T-helper 9 cell (primary cell): ENCODE measurements at regions not wholly inside any gene's neighbourhood (a gene's known extent, or its start where the extent isn't known, plus 50 kb on each side); places are given as distances from the start of the nearest gene placed in this dataset.

Source experiments
- DNase-seq: peaks from one replicate; pipeline ENCODE4 v3.0.0-alpha.2; 2020

DNA sequence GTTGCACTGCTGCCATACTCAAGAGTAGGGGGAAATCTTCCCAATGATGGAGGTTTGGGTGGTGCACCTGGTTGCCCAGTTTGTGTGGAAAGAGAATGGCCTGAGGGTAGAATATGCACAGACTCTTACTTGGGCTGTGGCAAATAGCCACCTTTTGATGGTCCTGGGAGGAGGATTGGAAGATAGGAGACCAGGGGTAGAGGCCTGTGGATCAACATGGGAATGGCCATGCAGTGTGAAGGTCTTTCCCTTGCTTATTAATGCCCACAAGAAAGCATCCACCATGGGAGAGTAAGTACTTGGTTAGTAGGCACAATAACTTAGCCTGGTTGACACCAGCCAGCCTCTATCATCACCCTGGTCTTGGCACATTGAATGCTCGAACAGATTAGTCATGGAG is 156.8 kb upstream of the LEF1 start:
- DNase-seq, result no peak

DNA sequence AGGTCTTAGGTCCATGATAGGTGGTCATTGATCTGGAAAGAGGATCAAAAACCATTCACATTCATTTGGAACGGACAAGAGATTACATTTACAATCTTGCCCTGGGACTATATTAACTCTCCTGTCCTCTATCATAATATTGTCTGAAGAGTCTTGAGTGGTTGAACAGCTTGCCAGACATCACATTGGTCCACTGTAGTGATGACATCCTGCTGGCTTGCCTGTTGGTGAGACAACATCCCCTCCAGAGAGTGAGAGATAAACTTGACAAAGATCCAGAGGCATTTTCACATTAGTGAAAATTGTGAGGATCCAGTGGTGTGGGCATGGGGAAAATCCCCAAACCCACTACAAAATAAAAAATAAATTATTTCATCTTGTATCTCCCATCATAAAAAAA is 155.7 kb upstream of the LEF1 start:
- DNase-seq, result no peak

DNA sequence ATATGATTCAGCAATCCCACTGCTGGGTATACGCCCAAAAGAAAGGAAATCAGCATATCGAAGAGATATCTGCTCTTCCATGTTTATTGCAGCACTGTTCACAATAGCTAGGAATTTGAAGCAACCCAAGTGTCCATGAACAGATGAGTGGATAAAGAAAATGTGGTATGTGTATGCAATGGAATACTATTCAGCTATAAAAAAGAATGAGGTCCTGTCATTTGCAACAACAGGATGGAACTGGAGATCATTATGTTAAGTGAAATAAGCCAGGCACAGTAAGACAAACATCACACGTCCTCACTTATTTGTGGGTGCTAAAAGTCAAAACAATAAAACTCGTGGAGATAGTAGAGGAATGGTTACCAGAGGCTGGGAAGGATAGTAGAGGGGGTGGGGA is 153.8 kb upstream of the LEF1 start:
- no peak for DNase-seq

DNA sequence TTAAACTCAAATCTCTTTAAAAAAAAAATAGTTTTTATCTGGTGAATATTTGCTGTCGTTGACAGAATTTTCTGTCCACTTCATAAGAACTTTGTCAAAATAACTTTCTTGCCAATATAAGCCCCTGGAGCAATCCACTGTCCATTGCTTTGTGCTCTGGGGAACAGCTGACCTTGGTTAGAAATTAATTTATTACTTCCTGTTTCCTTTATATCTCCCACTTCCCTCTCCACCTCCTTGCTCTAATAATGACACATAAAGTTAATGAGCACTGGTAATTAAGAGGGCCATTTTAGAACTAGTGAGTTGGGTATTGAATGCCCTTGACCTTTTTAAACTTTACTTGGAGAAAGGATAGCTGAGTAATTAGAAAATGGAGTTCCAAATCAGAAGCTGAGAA is 151.3 kb upstream of the LEF1 start:
- no peak for DNase-seq

DNA sequence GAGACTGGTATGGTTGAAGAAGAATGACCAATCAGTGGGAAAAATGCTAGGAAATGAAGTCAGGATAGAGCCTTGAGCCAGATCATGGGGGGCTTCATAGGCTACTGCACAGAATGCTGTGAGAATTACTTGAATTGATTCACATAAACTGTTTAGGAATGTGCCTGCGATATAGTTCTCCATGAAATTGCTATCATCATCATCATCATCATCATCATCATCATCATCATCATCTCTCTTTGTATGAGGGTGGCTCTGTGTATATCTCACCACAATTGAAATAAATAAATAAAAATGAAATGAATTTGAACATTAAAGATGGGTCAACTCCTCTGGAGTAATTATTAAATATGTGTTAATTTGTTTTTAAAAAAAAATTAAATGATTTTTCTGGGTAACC is 148.6 kb upstream of the LEF1 start:
- no peak for DNase-seq

DNA sequence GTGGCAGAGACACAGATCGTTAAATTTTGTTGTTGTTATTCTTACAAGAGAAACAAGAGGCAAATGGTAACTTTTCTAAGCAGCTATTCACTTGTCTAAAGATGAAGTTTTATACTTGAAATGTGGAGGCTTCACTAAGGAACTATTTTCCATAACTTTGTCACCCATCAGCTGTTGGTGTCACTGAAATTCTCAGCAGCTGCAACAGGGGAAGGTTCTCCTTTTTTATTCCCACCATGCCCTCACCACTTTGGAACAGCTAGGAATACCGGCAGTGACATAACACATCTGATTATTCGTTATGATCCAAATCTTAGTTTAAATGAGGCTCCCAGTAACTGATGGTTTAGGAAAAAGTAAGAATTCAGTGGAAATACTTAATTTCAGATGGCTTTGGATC is 147.0 kb upstream of the LEF1 start:
- no peak for DNase-seq

DNA sequence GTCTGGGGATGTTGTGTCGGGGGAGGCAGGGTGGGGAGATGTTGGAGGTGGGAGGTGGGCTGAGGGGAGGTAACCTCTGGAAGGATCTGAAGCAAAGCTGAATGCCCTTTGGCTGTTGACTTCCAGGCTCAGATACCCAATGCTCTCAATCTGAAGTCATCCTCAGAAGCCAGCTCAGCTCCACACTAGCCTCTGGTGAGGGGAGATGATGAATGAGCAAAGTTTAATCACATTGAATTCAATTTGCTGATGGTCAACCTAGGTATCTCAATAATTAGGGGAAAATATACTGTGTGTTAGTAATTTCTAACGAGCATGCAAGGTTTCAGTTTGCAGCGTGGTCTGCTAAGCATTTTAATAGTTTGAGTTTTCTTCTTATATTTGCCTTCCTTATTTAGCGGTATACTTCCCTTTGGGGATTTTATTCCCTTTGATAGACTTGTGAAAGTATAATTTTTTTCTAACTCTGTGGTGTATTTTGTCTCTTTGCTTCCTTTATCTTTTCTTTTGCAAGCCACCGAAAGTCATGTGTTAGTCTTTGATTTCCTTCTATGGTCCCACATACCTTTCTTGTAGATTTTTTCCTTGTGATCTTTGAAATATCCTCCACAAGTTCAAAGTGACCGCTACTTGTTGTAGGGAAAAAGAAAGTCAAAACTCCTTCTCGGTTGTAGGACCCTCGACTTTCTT is 146.3 kb upstream of the LEF1 start:
- DNase-seq, result no peak

DNA sequence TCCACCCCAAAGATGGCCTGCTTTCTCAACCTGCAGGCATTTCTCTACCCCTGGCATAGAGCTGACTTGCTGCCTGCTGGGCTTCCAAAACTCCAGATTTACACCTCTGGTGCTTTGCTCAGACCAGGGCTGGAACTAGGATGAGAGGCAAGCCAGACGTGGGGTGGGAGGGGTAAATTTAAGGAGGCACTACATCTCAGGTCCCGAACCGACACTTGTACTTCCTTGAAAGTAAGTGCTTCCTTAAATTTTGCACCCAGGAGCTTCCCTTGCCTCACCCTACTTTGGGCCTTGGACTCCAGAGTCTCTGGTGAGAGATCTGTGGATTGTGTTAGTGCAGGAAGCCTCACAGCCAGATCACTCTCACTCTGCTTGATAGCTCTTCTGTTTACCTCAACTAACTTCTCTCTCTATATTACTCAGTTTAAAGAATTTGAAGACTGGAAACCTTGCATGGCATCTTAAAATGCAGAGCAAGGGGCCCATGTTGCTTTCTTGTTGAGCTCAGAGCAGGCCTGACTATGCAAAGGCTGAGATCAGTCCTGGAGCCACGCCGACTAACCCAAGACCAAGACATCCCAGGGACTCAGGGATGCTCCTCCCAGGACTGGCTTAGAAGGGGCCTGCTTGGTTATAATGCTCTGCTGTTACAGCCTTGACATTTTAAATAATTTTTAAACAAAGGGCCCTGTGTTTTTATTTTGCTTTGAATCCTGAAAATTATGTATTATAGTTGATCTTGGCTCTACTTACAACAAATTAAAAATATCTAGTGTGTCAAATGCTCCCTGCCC is 145.0 kb upstream of the LEF1 start:
- no peak for DNase-seq

DNA sequence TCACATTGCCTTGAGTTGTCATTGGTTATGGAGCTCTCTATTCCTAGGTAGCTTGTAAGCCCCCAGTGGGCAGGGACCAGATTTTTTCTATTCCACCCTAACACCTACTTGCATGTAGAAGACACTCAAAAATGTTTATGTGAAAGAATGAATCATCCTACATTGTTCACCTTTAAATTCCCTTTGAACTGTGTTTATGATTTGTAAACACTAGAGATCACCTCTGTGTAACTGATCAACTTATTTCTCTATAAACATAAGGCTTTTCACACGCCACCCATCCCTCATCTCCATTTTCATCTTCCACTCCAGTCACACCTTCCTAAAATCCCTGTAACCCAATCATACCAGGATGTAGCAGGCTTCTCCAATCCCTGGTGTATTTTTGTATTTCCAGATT is 142.6 kb upstream of the LEF1 start:
- DNase-seq, result no peak

DNA sequence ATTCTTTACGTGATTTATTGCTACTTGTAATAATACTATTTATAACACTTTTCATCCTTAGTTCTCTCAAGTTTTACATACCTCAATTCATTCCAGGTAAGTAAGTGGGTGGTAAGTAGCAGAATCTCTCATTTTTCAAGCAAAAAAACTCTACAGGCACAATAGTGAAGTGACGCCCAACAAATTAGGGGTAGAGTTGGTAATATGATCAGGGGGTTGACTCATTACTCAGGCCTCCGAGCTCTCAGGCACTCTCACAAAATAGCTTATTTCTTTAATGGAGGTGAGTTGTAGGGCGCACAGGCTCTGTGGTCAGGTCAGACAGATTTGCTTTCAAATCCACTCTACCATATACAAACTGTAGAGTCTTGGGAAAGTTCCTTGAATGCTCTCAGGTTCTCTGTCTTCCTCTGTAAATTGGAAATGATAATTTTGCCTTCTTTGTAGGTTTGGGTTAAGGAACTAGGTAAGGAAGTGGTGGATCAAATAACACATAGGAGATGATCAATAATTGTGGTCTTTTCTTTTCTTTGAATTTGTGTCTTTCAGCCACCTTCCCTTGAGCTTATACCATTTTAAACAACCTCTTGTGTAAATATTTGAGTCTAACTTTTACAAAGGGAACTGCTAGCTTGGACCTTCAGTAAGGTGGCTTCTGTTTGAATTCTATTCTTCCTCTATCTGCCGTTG is 134.9 kb upstream of the LEF1 start:
- no peak for DNase-seq

DNA sequence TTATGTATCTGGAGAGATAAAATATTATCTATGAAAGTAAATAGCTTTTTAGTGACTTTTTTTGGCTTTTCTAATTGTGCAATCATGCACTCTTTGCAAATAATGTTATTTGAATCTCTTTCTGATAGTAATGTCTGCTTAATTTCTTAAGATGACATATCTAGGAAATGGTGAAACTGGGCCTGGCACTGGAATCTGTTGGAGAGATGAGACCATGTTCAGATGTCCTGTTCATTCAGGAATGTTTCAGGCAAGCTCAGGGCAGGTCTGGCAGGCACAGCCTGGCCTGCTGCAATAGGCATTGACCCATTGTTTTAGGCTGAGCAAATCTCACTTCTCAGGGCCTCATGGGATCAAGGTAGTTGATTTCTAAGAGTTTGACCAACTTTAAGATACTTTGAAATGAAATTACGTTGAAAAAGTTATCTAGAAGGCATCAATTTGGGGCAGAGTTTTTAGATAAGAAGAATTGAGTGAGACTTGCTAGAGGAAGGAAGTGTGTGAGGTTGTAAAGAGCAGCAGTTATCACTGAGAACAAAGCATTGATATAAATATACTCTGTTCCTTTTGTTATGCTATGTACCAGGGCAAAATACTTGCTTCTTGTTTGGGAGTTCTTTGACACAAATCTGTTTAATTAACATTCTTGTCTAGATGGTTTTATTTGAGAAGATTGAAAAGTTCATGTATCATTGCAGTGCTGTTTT is 133.0 kb upstream of the LEF1 start:
- no peak for DNase-seq

DNA sequence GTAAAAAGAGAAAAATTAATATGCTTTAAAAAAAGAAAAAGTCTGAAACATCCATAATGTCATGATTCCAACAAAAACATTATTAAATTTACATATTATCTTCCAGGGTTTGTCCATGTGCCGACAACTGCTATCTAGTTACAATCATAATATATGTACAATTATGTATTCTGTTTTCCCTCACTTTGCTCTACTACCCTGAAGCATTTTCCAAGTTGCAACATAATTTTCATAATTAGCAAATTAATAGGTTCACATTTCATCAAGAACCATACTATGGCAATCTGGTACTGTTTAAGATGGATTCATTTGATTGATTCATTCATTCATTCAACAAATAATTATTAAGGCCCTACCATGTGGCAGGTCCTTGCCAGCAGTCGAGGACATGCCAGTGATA is 128.9 kb upstream of the LEF1 start:
- no peak for DNase-seq

DNA sequence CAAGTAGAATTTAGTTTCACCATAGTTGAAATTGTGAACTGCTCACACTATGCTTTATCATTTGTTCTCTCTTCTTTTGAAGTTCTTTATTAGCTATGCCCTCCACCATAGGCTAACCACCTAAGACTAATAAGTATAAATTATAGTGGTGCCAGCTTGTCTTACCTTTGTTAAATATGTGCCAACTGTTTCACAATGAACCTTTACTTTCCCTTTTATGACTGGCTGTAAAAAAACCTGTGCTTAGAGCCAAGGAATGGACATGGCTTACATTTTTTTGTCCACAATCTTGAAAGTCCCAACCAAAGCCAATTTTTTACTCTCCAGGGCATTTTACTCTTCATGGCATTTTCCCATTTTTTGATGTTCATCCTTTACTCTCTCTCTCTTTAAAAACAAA is 123.5 kb upstream of the LEF1 start:
- DNase-seq, result no peak

DNA sequence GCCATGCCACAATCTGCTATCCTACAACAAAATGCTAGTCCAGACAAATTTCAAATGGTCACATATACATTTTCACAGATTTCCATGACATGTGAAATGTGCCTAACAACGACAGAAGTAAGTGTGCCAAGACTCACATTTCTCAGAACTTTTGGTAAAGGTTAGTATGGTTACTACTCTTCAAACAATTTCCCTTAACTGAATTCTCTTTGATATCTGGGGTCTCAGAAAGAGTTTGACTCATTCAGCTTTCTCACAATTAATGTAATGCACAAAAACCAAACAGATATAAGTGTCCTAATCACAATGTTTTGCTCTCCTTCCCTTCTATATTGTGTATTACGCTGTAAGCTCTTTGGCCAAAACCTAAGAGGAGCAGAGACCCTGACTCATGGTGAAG is 122.4 kb upstream of the LEF1 start:
- no peak for DNase-seq

DNA sequence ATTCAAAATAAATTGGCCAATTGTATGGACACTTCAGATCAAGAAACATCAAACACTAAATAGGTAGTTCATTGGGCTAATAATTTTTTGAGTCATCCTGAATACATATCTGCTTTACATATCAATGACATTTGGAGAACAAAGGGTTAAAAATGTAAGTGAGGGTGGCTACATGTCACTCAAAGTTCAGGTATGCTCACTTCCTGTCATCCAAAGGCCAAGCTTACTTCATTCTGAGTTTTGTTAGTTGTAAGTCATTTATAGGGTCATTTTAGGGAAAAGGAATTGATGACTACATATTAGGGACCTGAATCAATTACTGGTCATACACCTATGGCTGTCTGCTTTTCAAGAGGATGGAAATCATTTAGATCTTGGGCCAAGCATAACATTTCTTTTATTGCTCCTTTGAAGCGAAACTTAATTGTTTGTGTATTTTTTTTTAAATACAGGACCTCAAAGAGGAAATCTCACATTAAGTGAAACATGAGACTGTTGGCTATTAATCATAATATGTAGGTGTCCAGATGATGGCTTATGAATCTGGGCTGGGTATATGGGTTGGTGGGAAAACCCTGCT is 119.2 kb upstream of the LEF1 start:
- DNase-seq, result no peak

DNA sequence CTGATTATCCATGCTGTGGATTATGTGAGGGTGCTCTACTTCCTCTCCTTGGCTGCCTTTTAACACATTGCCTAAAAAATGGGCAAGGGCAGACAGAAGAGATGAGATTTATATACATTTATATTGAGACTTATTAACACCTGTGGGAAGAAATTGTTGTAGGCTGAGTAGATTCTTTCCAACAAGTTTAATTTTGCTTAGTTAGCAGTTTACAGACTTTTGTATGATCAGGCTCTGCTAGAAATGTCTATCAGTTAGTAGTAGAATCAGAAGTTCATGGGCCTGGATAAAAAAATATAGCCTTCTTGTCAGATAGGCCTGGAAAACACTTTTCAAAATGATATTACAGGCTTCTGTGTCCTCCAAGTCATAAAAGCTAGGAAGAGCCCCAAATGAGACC is 111.3 kb upstream of the LEF1 start:
- DNase-seq, result no peak

DNA sequence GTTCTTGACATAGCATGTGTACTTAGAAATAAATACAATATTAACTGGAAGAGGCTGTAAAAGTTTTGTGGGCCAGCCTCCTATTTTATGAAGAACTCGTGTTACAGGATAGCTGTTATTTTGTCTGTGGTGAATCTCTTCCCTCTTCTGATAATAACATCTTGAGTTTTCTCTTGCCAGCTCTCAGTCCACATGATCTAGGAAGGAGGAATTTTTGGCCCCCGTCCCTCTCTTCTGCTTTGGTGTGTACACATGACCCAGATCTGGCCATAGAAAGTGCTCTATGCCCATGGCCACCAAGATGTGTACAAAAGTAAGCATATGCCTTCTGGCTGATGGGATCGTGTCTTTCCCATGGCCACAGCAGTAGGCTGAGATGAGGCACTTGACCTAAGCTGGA is 108.0 kb upstream of the LEF1 start:
- no peak for DNase-seq

DNA sequence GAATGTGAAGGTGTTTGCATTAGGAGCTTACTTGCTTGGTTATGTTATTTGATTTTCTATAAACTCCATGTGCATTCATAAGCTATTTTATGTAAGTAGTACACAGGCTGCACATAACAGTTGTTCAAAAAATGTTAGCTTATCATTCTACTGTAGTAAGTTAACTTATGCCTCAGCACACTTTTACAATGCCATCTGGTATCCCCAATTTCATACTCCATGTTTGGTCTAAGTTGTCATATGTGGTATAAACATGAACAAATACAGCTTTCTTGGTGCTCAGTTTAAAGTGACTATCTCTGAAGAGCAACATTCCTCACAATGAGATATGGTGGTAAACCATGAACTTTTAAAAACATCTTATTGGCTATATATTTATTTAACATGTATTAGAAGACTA is 104.3 kb upstream of the LEF1 start:
- DNase-seq, result no peak

DNA sequence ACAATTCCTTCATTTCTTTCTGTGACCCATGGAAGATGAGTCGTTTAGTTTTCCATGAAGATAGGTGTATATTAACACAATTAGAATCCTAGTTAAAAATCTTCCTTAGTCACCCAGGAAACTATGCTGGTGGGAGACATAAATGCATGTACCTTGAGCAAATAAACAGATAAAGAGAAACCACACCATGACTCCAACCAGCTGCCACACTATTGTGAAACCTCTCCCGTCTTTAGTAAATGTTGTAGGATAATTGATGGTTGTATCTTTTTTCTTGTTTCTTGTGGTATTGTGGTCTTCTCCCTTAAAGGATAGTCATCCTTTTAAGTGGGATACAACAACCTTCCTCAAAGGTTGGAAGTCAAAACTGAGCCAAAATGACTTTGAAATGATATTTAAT is 103.8 kb upstream of the LEF1 start:
- DNase-seq, result no peak

DNA sequence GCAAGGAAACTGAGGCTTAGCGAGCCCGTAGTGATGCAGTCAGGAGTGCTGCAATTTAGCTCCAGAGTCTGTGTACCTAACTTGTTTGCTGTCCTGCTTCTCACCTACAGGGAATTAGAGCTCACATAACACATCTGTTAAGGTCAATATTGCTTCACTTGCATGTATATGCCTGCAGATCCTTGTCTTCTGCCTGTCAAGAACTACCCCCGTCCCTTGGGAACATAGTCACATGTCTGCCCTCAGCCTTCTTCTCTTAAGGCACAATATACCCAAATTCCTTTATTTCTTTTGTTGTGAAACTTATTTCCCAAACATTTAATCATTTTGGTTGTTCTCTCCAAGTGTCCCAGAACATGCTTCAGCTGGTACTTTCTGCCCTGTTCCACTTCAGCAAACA is 103.3 kb upstream of the LEF1 start:
- no peak for DNase-seq

DNA sequence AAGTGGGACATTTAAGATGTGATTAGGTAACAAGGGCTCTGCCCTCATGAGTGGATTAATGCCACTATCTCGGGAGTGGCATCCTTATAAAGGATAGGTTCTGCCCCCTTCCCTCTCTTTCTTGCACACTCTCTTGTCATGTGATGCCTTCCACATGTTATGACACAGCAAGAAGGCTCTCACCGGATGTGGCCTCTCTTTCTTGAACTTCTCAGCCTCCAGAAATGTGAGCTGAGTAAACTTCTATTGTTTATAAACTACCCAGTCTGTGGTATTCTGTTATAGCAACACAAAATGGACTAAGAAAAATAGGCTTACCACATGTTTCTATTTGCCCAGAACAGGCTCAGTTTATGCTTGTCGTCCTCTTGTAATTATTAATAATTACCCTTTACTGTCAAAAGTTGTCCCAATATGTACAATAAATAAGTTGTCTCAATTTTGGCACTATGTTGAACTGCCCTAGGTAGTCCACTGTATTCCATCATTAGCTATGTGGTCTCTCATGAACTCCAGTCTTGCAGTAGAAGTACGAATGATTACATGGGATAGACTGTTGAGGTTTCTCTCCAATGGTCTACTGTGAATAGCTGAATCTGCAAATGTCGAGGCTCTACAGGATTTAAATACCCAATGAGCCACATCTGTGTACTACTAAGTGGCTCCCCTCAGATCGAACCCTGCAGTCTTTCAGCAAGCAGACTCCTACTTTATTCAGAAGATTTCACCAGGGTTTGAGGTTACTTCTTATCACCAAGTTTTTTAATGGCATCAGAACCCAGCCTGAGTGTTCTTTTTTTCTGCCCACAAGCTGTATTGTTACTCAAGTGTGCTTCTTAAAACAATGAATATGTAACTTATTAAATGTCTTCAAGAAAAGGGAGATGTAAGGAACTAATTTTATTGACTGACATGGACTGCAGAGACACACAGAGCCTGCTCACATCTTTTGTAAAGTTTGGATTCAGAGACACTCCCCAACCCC is 102.0 kb upstream of the LEF1 start:
- DNase-seq, result no peak

DNA sequence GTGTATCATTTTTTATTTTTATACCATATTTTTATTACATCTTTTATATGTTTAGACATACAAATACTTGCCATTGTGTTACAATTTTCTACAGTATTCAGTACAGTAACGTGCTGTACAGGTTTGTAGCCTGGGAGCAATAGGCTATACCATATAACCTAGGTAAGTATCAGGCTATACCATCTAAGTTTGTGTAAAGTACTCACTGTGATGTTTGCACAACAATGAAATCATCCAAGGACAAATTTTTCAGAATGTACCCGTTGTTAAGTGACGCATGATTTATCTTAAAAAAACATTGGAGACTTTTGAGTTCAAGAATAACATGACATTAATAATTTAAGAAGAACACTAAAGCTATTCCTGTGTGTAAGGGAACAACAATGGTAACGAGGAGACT is 96.0 kb upstream of the LEF1 start:
- no peak for DNase-seq
